ENCODE measurements at regions not wholly inside any gene's neighbourhood (a gene's known extent, or its start where the extent isn't known, plus 50 kb on each side); places are given as distances from the start of the nearest gene placed in this dataset.
"Not testable (repeated sequence)": the region's sequence is repeated elsewhere in the genome, so short reads cannot be mapped to it uniquely, and the experiment has no call there.

- no peak for DNase-seq (ENCODE audit: low spot score)
Measured at GRCh38 chr13:26483546-26483945, 73.9 kb upstream of the WASF3 start.

- DNase-seq (ENCODE audit: low spot score): no peak
Measured at GRCh38 chr13:26484196-26484595, 73.3 kb upstream of the WASF3 start.

- DNase-seq (ENCODE audit: low spot score): no peak
Measured at GRCh38 chr13:26485288-26485687, 72.2 kb upstream of the WASF3 start.

- DNase-seq (ENCODE audit: low spot score): no peak
Measured at GRCh38 chr13:26485786-26486185, 71.7 kb upstream of the WASF3 start.

- DNase-seq (ENCODE audit: low spot score): no peak
Measured at GRCh38 chr13:26486550-26486949, 70.9 kb upstream of the WASF3 start.

GRCh38 chr13:26487781-26488180 is 69.7 kb upstream of the WASF3 start:
- DNase-seq (ENCODE audit: low spot score): no peak

- no peak for DNase-seq (ENCODE audit: low spot score)
Measured at GRCh38 chr13:26488236-26489003, 69.1 kb upstream of the WASF3 start.

GRCh38 chr13:26492301-26492700 is 65.2 kb upstream of the WASF3 start:
- DNase-seq (ENCODE audit: low spot score): not testable (repeated sequence)

- no peak for DNase-seq (ENCODE audit: low spot score)
Measured at GRCh38 chr13:26494571-26495195, 62.8 kb upstream of the WASF3 start.

GRCh38 chr13:26495750-26496149 is 61.7 kb upstream of the WASF3 start:
- DNase-seq (ENCODE audit: low spot score): no peak

GRCh38 chr13:26497968-26498511 is 59.4 kb upstream of the WASF3 start:
- DNase-seq (ENCODE audit: low spot score): no peak

- DNase-seq (ENCODE audit: low spot score): no peak
Measured at GRCh38 chr13:26498656-26499601, 58.6 kb upstream of the WASF3 start.

- DNase-seq (ENCODE audit: low spot score): no peak
Measured at GRCh38 chr13:26500618-26501320, 56.7 kb upstream of the WASF3 start.

GRCh38 chr13:26501641-26502040 is 55.8 kb upstream of the WASF3 start:
- DNase-seq (ENCODE audit: low spot score): no peak

- no peak for DNase-seq (ENCODE audit: low spot score)
Measured at GRCh38 chr13:26502826-26503225, 54.7 kb upstream of the WASF3 start.

GRCh38 chr13:26503826-26504594 is 53.5 kb upstream of the WASF3 start:
- DNase-seq (ENCODE audit: low spot score): no peak

All from LoVo (cell line).